Right cardiac atrium (tissue), 5 donors: ENCODE measurements at regions not wholly inside any gene's neighbourhood (a gene's known extent, or its start where the extent isn't known, plus 50 kb on each side); places are given as distances from the start of the nearest gene placed in this dataset.

Source experiments
- ATAC-seq, 2 donors: fragments of 200-7000 bp; cut with Tn5 transposase; one replicate each; pipeline versions ENCODE4 v1.8.0 to v1.9.1; 2020; ENCODE audit warnings: moderate library complexity in 2 of 2, mild to moderate bottlenecking in 1 of 2
- DNase-seq, 3 donors: peaks; one replicate each; pipeline ENCODE4 v3.0.0-alpha.2; 2020
- H3K27ac ChIP-seq: one replicate; pipeline ENCODE4 v1.5.1; 2013; ENCODE audit warnings: mild to moderate bottlenecking, low read length, control low read depth, moderate library complexity
- H3K27me3 ChIP-seq: one replicate; pipeline ENCODE4 v1.6.1; 2013; ENCODE audit not compliant: control insufficient read depth, insufficient read depth
- H3K4me1 ChIP-seq: one replicate; pipeline ENCODE4 v1.6.1; 2013; ENCODE audit warnings: low read length; ENCODE audit not compliant: control insufficient read depth, insufficient read depth
- H3K4me3 ChIP-seq: one replicate; pipeline ENCODE4 v1.5.1; 2013; ENCODE audit warnings: low read length, control low read depth
- H3K9me3 ChIP-seq: one replicate; pipeline ENCODE4 v1.6.1; 2013; ENCODE audit warnings: low read length; ENCODE audit not compliant: control insufficient read depth
- WGBS: extraction: QIAGEN DNeasy Blood & Tissue Kit; methylation state at CpG from one replicate; pipeline ENCODE4 v1.1.7; 2013; 5-methylcytosine and 5-hydroxymethylcytosine counted together
- intact Hi-C, 4 donors: fragments of 100-400 bp; cut with DNase I; formaldehyde crosslinking; loops; one replicate each; pipeline versions ENCODE4 v1.11.0 to v1.14.0; 2022 to 2023
- donor health status: healthy with polysubstance abuse.
- donor health status: DM: no; HTN: yes; CAD: no.
- donor health status: DM: no; HTN: no; CAD: no.
- donor health status: DM: no; HTN: yes; CAD: no; lungs with severe emphysema.
- donor health status: DM: yes; HTN: yes; CAD: no.

DNA sequence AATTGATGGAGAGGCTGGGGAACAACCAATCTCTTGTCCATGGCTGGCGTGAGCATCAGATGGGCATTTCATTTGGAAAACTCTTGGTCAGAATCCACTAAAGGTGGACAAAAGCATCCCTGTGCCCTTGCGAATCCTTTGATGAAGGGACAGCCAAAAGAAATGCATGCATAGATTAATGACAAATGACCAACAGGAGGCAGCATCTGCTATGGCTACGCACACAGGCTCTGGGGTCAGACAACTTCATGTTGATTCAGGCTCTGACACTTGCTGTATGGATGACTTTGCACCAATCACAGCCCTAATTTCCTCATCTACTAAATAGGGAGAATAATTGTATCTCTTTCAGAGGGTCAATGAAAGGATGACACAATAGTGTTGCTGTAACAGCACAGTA lies 117.5 kb downstream of the ASCL4 start:
- ATAC-seq = no peak
- Histone ChIP-seq H3K4me1 (no peaks in the 10 kb centered on the region), H3K27ac (no peak overlapping the region), H3K9me3 (no peaks in the 10 kb centered on the region), H3K27me3 (no peaks in the 10 kb centered on the region), H3K4me3 (no peak overlapping the region)
- DNase-seq = no peak
- intact Hi-C loops = no loop called here
- WGBS = 46% methylated on average over 3 of the region's 3 CpGs

DNA sequence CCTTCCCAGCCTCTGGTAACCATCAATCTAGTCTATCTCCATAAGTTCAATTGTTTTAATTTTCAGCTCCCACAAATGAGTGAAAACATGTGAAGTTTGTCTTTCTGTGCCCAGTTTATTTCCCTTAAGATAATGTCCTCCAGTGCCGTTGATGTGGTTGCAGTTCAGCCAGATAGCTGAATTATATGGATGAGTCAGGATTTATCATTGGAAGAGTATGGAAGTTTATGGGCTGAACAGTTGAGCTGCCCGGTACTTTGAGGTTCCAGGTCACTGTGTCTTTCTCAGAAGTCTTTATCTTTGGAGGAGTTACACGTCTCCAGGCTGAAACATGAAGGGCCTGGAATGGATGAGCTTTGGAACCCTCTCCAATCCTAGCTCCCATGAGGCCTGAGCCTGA lies 120.1 kb downstream of the ASCL4 start:
- Histone ChIP-seq H3K27ac (no peak overlapping the region), H3K27me3 (no peaks in the 10 kb centered on the region), H3K4me1 (no peaks in the 10 kb centered on the region), H3K9me3 (no peaks in the 10 kb centered on the region), H3K4me3 (no peak overlapping the region)
- whole genome bisulfite sequencing = 57% methylated on average over 3 of the region's 3 CpGs
- intact Hi-C loops = no loop called here
- ATAC-seq (no peak), DNase-seq (no peak)

DNA sequence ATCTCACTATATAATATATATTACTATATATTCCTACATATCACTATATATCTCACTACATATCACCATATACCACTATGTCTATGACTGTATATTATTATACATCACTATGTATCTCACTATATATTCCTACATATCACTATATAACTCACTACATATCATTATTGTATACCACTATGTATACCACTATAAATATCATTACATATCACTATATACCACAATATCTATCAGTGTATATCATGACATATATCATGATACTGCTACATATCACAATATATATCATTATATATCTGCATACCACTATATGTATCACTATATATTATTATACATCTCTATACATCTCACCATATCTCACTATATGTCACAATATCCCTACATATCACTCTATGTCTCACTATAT lies 121.5 kb downstream of the ASCL4 start:
- no peaks in the 10 kb centered on the region for H3K9me3 ChIP-seq
- H3K27me3 ChIP-seq = no peaks in the 10 kb centered on the region
- H3K27ac ChIP-seq = no peak overlapping the region
- DNase-seq (no peak), ATAC-seq (no peak)
- no peaks in the 10 kb centered on the region for H3K4me1 ChIP-seq
- H3K4me3 ChIP-seq = no peak overlapping the region
- intact Hi-C loops = no loop called here

DNA sequence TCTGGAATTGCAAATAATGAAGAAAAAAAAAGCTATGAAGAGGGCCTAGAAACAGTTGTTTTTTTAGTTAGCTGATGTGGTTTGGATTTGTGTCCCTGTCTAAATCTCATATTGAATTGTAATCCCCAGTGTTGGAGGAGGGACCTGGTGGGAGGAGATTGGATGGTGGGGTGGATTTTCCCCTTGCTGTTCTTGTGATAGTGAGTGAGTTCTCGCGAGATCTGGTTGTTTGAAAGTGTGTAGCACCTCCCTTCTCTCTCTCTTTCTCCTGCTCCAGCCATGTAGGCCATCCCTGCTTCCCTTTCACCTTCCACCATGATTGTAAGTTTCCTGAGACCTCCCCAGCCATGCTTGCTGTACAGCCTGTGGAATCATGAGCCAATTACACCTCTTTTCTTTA lies 126.1 kb downstream of the ASCL4 start:
- Histone ChIP-seq H3K4me1 (no peaks in the 10 kb centered on the region), H3K9me3 (no peaks in the 10 kb centered on the region), H3K27me3 (no peaks in the 10 kb centered on the region), H3K4me3 (no peak overlapping the region), H3K27ac (no peak overlapping the region)
- WGBS = 71% methylated on average over 2 of the region's 2 CpGs
- intact Hi-C loops = no loop called here
- DNase-seq (no peak), ATAC-seq (no peak)

DNA sequence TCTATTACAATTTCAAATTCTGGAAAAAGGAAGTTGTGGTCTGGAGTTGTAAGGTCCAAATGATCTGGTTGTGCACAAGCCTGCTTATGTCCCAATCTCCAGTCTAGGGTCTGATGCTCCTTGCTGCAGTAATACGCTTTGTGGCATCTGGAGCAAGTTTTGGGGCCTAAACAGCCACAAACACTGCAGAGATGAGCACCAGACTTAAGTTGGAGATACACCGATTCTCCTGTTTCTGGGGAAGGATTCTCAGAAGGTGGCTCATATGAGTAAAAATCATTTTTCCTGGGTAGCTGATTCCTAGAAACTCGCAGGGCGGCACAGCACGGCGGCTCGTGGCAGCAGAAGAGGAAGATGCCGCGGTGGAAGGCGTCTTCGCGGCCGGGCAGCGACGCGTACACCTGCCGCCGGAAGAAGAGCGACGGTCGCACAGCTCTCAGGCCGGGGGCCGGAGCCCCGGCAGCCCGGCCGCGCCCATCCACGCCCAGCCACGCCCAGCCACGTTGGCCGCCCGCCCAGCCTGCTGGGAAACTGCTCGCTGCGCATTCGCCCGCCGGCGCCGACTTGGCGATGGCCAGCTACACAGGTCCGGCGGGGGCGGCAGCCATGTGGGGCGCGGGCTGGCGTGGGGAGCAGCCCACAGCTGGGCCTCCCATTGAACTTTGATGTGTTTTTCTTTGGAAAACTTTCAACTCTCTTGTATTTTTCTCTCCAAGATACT lies 129.0 kb downstream of the ASCL4 start:
- Histone ChIP-seq H3K9me3 (no peaks in the 10 kb centered on the region), H3K4me1 (no peaks in the 10 kb centered on the region), H3K4me3 (peak overlapping the region; percentile 7), H3K27me3 (peaks cover 2% of the 10 kb centered on the region), H3K27ac (no peak overlapping the region)
- intact Hi-C loops = no loop called here
- WGBS = 3% methylated on average over 46 of the region's 46 CpGs
- ATAC-seq (peak; percentile 72 to 75), DNase-seq (peak; percentile 65 to 83 (median 82))

DNA sequence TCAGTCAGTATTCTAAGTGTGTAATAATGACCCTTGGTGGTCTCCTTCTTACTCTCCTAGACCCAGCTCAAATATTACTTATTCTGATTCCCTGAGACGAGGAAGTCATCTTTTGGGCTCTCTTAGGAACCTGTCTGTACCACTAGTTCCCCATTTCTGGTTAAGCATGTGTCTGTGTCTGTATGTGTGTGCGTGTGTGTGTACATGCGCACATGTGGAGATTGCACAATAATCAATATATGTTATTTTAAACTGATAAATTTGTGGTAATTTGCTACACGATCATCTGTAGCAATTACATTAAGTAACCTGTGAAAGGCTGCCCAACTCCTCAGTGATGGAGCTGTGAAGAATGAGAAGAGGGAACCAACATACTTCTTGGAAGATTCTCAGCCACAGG lies 132.2 kb downstream of the ASCL4 start:
- H3K4me3 ChIP-seq = no peak overlapping the region
- H3K9me3 ChIP-seq = no peaks in the 10 kb centered on the region
- H3K27me3 ChIP-seq = peaks cover 2% of the 10 kb centered on the region
- no peak overlapping the region for H3K27ac ChIP-seq
- DNase-seq = no peak
- no peaks in the 10 kb centered on the region for H3K4me1 ChIP-seq
- intact Hi-C loops = no loop called here
- ATAC-seq = no peak
- 66% methylated on average over 4 of the region's 4 CpGs for WGBS

DNA sequence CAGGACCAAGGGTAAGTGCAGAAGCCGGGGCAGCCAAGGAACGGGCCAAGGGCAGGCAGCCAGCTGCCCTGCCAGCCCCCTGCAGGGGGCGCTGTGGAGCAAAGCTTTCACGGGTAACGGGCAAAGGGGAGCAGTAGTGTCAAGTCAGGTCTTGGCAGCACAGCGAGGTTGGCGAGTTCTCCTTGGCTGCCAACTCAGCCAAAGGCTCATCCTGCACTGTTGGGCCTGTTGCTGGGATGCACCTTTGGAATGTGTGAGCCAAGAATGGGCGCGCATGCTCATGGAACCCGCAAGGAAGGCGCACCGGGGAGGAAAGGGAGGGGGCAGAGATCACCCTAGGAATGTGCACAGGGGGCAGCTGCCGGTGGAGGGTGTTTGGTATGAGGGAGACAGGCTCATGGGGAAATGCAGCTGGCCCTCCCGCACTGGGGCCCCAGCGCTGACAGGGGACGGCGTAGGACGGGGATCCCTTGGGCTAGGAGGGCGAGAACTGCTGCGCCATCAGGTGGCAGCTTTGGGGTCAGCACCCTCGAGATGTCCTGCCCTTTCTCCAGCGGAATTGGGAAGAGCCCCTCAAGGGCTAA lies 138.0 kb downstream of the ASCL4 start:
- no peaks in the 10 kb centered on the region for H3K9me3 ChIP-seq
- DNase-seq (peak; percentile 31 to 76 (median 68)), ATAC-seq (peak; percentile 68 to 69)
- intact Hi-C loops = no loop called here
- no peak overlapping the region for H3K27ac ChIP-seq
- H3K4me3 ChIP-seq = no peak overlapping the region
- H3K27me3 ChIP-seq = no peaks in the 10 kb centered on the region
- H3K4me1 ChIP-seq = no peaks in the 10 kb centered on the region
- 3% methylated on average over 22 of the region's 22 CpGs for WGBS

DNA sequence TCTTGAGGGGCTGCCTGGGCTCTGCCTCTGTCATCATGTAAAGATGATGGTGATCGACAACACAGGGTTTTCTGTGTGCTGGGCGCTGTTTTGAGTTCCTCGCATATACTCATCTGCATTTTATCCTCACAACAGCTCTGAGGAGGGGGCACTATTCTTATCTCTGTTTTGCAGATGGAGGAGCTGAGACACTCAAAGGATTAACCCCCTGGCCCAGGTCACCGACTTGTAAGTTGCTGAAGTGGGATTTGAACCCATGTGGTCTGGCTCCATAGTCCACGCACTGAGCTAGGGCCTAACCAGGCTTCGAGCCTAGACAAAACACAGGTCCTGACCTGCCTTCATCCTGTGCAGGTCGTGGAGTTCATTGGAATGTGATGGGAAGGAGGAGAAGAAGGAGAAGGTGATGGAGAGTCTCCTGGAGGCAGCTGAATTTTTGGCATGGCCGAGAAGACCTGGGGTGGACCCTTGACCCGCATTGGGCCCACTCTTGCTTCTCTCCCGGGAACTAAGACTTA lies 140.0 kb downstream of the ASCL4 start:
- WGBS = 67% methylated on average over 10 of the region's 10 CpGs
- no peaks in the 10 kb centered on the region for H3K9me3 ChIP-seq
- DNase-seq (no peak), ATAC-seq (no peak)
- H3K4me1 ChIP-seq = no peaks in the 10 kb centered on the region
- intact Hi-C loops = no loop called here
- no peak overlapping the region for H3K4me3 ChIP-seq
- H3K27ac ChIP-seq = no peak overlapping the region
- no peaks in the 10 kb centered on the region for H3K27me3 ChIP-seq

DNA sequence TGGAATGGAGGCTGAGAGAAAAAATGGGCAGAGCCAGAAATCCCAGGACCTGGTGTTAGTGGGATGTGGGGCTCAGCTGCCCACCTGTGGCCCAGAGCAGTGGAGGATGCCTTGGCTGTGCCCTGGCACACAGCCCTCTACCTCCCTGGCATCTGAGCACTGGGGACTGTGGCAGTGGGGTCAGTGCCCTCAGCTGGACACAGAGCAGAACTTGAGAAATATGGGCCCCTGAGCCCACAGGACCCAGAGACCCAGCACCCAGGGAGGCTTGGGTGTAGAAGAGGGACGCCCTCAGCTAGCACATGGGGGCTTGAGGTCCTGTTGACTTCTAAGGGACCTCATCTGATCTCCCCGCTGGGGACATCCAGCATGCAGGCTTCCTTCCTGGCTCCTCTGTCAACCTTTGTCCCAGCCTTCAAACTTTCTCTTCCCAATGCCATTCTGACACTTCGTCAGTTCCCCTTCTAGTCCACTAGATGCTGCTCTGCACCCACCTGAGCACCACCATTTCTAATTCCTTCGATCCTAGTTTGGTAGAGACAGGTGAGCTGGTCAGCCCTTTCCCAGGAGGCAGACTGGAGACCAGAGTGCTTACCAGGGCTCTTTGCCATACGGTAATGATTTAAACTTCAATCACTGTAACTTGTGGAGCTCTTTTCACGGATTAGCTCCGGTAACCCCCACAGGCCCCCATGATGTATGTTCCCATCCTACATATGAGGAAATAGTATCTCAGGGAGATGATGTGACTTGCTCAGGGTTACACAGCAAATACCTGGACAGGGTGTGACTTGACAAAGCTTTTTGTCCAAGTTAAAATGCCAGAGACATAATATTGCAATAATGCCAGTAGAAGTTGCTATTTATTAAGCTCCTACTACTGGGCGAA lies 143.7 kb downstream of the ASCL4 start:
- WGBS = 22% methylated on average over 8 of the region's 8 CpGs
- intact Hi-C loops = loop anchor here in 1 of 4 donors (5.0 kb wide), 1 partner anchor 274 kb away; no protein-coding TSS in a partner anchor

DNA sequence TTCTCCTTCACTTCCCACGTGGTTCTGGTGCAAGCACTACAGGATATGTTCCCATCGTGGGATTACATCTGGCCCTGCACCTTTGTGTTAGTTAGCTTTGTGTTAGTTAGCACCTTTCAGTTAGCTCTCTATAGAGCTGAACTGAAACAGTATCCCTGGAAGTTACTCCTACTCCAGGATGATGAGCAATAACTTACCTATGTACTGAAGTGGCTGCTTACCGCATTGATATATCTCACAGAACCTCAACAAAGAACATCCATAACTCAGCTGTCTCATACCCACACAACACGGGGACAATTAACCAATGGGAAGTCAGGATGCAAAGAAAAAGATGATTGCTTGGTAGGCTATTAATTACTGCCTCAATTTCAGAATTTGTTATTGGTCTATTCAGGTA lies 146.6 kb downstream of the ASCL4 start:
- 55% methylated on average over 4 of the region's 4 CpGs for WGBS
- Histone ChIP-seq H3K27ac (no peak overlapping the region), H3K4me3 (no peak overlapping the region), H3K4me1 (no peaks in the 10 kb centered on the region), H3K27me3 (no peaks in the 10 kb centered on the region), H3K9me3 (no peaks in the 10 kb centered on the region)
- intact Hi-C loops = no loop called here
- DNase-seq = no peak
- ATAC-seq = no peak

More for the DNA sequence above, 143.7 kb downstream of the ASCL4 start:
- no peaks in the 10 kb centered on the region for H3K4me1 ChIP-seq
- no peaks in the 10 kb centered on the region for H3K27me3 ChIP-seq
- no peak for DNase-seq
- no peak overlapping the region for H3K4me3 ChIP-seq
- H3K9me3 ChIP-seq = no peaks in the 10 kb centered on the region
- peak in 1 of 2 donors; percentile 22 for ATAC-seq
- H3K27ac ChIP-seq = no peak overlapping the region

DNA sequence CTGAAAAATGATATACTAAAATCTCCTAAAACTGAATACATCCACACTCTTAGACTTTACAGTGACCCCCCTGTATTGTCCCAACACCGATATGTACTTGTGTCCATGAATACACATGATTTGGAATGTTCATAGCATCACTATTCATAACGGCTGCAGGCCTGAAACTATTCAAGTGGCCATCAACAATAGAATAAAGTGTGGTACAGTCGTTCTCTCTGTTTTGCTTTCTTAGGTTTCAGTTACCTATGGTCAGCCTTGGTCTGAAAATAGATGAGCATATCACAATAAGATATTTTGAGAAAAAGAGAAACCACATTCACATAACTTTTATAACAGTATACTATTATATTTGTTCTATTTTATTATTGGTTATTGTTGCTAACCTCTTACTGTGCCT lies 150.6 kb downstream of the ASCL4 start:
- H3K27me3 ChIP-seq = no peaks in the 10 kb centered on the region
- H3K4me1 ChIP-seq = no peaks in the 10 kb centered on the region
- H3K9me3 ChIP-seq = no peaks in the 10 kb centered on the region
- H3K4me3 ChIP-seq = no peak overlapping the region
- no peak for ATAC-seq
- 66% methylated on average over 3 of the region's 3 CpGs for WGBS
- no peak for DNase-seq
- no peak overlapping the region for H3K27ac ChIP-seq
- intact Hi-C loops = no loop called here
